ENCODE measurements at regions not wholly inside any gene's neighbourhood (a gene's known extent, or its start where the extent isn't known, plus 50 kb on each side); places are given as distances from the start of the nearest gene placed in this dataset.

DNA sequence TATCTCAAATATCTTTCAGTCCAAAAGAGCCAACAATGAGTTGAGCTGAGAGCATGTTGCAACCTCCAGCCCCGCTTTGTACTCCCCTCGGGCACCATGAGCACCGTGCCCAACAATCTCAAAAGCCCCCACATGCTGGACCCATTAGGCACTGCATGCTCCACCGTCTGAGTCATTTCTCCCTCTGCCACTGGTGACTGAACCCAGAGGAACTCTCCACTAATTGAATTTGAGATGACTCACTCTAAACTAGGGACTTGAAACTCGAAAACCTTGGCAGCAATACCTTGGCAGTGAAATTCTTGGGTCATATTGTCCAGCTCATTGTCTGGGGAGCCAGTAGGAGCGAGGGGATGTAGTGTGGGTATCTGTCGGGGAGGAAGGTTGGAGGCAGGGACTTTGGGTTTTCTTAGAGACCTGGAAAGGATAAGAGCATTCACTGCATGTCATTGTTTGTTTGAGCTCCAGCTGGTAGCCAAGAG is 49.9 kb upstream of the SLIT3 start:
- no peak for DNase-seq

Data from NCI-H774 (cell line).